ENCODE measurements at regions not wholly inside any gene's neighbourhood (a gene's known extent, or its start where the extent isn't known, plus 50 kb on each side); places are given as distances from the start of the nearest gene placed in this dataset.

DNA sequence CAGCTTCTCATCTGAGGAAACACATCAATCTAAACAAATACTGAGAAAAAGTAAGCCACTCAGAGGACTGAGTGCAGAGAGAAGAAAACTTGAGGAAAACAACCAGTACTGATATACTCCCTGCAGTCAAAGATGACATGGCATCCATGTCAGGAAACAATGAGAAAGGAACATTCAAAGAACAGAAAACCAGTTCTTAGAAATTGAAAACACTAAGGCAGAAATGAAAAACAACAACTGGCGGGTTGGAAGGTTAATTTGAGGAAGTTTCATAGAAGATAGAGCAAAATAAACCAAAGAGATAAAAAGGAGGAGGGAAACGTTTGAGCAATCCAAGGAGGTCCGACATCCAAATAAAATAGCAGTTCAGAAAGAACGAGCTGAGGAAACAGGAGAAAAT, 475.2 kb downstream of the HINT1 start:
- no peaks in the 10 kb centered on the region for H3K36me3 ChIP-seq
- intact Hi-C loops (cut with DNase I; ENCODE audit: low total_unique reads) = no loop called here
- TF ChIP-seq, protein P1, sequence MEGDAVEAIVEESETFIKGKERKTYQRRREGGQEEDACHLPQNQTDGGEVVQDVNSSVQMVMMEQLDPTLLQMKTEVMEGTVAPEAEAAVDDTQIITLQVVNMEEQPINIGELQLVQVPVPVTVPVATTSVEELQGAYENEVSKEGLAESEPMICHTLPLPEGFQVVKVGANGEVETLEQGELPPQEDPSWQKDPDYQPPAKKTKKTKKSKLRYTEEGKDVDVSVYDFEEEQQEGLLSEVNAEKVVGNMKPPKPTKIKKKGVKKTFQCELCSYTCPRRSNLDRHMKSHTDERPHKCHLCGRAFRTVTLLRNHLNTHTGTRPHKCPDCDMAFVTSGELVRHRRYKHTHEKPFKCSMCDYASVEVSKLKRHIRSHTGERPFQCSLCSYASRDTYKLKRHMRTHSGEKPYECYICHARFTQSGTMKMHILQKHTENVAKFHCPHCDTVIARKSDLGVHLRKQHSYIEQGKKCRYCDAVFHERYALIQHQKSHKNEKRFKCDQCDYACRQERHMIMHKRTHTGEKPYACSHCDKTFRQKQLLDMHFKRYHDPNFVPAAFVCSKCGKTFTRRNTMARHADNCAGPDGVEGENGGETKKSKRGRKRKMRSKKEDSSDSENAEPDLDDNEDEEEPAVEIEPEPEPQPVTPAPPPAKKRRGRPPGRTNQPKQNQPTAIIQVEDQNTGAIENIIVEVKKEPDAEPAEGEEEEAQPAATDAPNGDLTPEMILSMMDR (IDR thresholded peaks at IDR 0.05) = no peak
- no peak overlapping the region for H3K4me3 ChIP-seq
- no peak for DNase-seq
- H3K9me3 ChIP-seq = no peaks in the 10 kb centered on the region
- no peaks in the 10 kb centered on the region for H3K27me3 ChIP-seq
- no peaks in the 10 kb centered on the region for H3K4me1 ChIP-seq
- H3K27ac ChIP-seq = no peak overlapping the region

DNA sequence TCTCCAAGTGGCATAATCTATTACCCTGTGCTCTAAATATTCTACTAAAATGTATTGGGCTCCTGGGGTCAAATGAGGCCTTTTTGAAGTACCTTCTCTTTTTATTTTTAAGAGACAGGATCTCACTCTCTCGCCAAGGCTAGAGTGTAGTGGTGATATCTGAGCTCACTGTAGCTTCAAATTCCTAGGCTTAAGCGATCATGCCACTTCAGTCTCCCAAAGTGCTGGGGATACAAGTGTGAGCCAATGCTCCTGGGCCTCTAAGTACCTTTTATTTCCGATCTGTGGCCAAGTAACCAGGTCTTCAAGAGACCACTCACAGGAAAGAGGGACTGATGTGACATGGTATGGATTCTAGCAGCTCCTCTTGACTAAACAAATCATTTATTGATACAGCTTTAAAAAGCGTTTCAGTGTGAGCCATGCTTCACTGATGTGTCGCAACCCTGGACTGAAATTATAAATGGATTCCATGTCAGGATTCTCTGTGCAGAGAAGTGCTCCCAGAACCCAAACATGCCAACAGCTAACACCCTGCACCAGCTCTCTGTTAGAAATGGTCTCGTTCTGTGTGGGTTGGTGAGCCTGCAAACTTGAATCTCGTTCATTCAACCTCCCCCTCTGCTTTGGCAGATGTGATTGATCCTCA, 477.8 kb downstream of the HINT1 start:
- Histone ChIP-seq H3K27ac (no peak overlapping the region), H3K9me3 (no peaks in the 10 kb centered on the region), H3K4me1 (no peaks in the 10 kb centered on the region), H3K4me3 (no peak overlapping the region), H3K27me3 (no peaks in the 10 kb centered on the region), H3K36me3 (no peaks in the 10 kb centered on the region)
- no peak for DNase-seq
- intact Hi-C loops (cut with DNase I; ENCODE audit: low total_unique reads) = no loop called here
- TF ChIP-seq, protein P1 (IDR thresholded peaks at IDR 0.05) = no peak

DNA sequence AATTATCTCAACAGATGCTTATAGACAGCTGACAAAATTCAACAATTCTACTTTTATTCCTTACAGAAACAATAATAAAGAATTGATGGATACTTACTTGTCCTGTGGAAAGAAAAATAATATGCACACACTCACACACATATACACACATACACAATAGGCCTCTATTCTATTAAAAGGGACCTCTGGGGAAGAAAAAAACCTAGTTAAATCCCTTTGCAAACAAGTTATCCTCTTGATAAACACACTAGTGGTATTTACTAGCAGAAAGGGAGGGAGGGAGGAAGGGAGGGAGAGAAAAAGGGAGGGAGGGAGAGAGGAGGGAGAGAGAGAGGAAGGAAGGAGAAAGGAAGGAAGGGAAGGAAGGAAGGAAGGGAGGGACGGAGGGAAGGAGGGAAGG, 486.4 kb downstream of the HINT1 start:
- Histone ChIP-seq H3K36me3 (no peaks in the 10 kb centered on the region), H3K4me3 (no peak overlapping the region), H3K9me3 (no peaks in the 10 kb centered on the region), H3K4me1 (no peaks in the 10 kb centered on the region), H3K27ac (no peak overlapping the region), H3K27me3 (no peaks in the 10 kb centered on the region)
- intact Hi-C loops (cut with DNase I; ENCODE audit: low total_unique reads) = no loop called here
- no peak for DNase-seq
- TF ChIP-seq, protein P1 (IDR thresholded peaks at IDR 0.05) = no peak

DNA sequence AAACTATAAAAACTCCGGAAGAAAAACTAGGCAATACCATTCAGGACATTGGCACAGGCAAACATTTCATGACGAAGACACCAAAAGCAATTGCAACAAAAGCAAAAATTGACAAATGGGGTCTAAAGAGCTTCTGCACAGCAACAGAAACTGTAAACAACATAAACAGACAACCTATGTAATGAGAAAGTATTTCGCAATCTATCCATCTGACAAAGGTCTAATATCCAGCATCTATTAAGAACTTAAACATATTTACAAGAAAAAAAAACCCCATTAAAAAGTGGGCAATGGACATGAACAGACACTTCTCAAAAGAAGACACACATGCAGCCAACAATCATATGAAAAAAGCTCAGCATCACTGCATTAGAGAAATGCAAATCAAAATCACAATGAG, 498.6 kb downstream of the HINT1 start:
- Histone ChIP-seq H3K27ac (no peak overlapping the region), H3K36me3 (no peaks in the 10 kb centered on the region), H3K4me1 (no peaks in the 10 kb centered on the region), H3K27me3 (no peaks in the 10 kb centered on the region), H3K4me3 (no peak overlapping the region), H3K9me3 (no peaks in the 10 kb centered on the region)
- DNase-seq = no peak
- intact Hi-C loops (cut with DNase I; ENCODE audit: low total_unique reads) = no loop called here
- TF ChIP-seq, protein P1 (IDR thresholded peaks at IDR 0.05) = no peak

DNA sequence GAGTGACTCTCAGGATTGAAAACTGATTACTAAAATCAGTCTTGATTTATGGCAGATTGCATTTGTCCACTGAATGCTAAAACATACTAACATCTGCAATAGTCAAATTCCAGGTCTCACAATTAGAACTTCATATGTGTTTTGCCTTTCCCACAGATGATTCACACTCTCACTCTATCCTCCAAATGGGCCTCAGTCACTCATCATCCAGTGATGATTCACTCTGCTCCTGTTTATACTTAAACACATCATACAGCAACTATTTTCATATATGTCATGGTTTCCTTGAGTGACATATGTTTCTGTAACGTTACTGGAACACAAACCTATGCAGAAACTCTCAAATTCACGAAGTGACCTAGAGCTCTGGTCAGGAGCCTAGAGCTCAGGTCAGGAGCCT, 512.9 kb downstream of the HINT1 start:
- Histone ChIP-seq H3K27me3 (no peaks in the 10 kb centered on the region), H3K4me3 (no peak overlapping the region), H3K27ac (no peak overlapping the region), H3K9me3 (no peaks in the 10 kb centered on the region), H3K36me3 (no peaks in the 10 kb centered on the region), H3K4me1 (no peaks in the 10 kb centered on the region)
- intact Hi-C loops (cut with DNase I; ENCODE audit: low total_unique reads) = no loop called here
- no peak for DNase-seq
- TF ChIP-seq, protein P1 (IDR thresholded peaks at IDR 0.05) = no peak

DNA sequence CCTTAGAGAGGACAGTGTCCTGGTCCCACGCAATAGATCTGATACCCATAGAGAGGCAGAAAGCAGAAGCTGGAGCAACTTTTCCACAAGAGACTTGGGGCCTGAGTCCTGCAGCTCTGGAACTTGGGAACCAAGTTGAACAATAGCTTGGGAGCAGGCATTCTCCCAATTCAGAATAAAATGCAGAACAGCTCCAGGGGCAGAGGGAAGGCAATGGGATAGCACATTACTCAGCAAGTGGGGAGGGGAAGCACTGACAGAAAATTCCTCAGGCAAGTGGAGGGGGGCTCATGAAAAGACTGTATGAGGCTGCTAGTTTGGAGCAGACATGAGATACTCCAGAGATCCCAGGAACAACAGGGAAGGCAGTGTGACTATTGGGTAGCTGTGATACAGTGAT, 513.6 kb downstream of the HINT1 start:
- Histone ChIP-seq H3K4me3 (no peak overlapping the region), H3K27ac (no peak overlapping the region)

More for the DNA sequence above, 513.6 kb downstream of the HINT1 start:
- no peaks in the 10 kb centered on the region for H3K36me3 ChIP-seq
- TF ChIP-seq, protein P1 (IDR thresholded peaks at IDR 0.05) = no peak
- H3K4me1 ChIP-seq = no peaks in the 10 kb centered on the region
- intact Hi-C loops (cut with DNase I; ENCODE audit: low total_unique reads) = no loop called here
- no peaks in the 10 kb centered on the region for H3K9me3 ChIP-seq
- no peaks in the 10 kb centered on the region for H3K27me3 ChIP-seq
- no peak for DNase-seq

All from tibial artery (tissue), 4 donors.